GM21381 (cell line): ENCODE measurements at regions not wholly inside any gene's neighbourhood (a gene's known extent, or its start where the extent isn't known, plus 50 kb on each side); places are given as distances from the start of the nearest gene placed in this dataset.

ENCODE experiments used
- ATAC-seq: cut with Tn5 transposase; IDR thresholded peaks from one replicate; pipeline ENCODE4 v1.9.1; 2021; ENCODE audit warnings: mild to moderate bottlenecking, moderate library complexity; ENCODE audit not compliant: unreplicated experiment

DNA sequence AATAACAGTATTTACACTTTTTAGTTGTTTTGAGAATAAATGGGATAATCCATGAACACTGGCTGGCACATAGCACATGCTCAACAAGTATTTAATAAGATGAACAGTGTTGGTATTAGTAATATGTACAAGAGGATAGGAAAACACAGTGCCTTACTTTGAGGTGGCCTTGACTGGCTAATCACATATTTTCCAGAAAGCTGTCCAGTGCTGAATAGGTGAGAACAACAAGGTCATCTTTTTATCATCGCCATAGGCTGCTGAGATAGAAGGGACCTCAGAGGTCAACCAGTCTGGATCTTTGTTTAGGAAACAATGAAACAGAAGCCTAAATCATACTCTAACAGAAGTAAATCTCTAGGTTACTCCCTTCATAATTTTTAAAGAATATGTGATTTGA lies 89.7 kb upstream of the BCL9 start:
- no peak for ATAC-seq

DNA sequence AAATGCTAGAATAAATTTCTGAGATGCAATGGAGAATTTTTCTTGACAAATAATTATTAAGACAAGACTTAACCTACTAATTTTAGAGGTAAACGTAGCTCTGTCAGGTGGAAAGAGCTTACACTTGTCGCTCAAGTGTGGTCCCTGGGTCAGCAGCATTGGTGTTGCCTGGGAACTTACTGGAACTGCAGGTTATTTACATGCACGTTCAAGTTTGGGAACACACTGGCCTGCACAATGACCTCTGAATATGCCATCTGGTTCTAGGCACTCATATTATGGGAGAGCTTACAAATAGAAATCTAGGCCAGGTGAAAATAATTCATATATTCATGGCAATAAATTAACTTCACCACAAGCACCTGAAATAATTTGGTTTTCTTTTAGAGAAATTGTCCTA lies 88.5 kb upstream of the BCL9 start:
- no peak for ATAC-seq

DNA sequence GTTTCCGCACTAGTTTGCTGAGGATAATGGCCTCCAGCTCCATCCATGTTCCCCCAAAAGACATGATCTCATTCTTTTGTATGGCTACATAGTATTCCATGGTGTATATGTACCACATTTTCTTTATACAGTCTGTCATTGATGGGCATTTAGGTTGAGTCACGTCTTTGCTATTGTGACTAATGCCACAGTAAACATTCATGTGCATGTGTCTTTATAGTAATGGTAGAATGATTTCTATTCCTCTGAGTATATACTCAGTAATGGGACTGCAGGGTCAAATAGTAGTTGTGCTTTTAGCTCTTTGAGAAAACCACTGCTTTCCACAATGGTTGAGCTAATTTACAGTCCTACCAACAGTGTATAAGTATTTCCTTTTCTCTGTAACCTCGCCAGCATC lies 78.3 kb upstream of the BCL9 start:
- ATAC-seq, result no peak

DNA sequence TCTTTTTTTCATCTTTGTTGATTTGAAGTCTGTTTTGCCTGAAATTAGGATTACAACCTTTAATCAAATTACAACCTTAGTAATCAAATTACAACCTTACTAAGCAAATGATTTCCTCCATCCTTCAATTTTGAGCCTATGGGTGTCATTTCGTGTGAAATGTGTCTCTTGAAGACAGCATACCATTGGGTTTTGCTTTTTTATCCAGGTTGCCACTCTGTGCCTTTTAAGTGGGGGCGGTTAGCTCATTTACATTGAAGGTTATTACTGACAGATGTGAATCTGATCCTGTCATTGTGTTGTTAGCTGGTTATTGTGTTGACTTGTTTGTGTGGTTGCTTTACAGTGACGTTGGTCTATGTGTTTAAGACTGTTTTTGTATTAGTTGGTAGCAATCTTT lies 74.8 kb upstream of the BCL9 start:
- no peak for ATAC-seq

DNA sequence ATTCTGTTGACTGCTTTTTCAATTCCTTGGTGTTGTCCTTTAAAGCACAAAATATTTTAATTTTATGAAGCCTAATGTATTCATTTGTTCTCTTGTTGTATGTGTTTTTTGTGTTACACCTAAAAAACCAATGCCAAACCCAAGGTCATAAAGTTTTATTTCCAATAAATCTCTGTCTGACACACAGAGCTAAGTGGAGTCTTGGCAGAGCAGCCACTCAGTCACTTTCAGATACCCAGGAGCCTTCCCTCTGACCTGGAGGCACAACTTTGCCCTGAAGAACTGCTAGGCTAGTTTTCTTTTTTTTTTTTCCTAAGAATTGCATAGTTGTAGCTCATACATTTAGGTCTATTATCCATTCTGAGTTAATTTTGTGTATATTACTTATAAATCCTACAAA lies 71.2 kb upstream of the BCL9 start:
- ATAC-seq, result no peak

DNA sequence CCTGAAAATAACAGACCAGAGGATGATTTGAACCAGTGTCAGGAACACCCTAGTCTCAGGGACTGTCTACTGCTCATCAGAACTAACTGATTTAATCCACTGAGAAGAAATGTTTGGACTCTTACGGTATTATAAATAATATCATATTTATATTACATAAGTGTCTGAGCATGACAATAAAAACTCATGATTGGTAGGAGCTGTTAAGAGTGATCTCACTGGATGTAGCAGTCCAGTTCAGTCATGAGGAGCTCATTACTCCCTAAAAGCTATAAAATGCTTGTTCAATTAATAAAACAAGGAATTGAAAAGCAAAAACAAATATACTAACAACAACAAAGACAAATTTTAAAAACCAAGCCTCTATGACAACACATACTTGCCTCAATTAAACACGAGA lies 68.8 kb upstream of the BCL9 start:
- ATAC-seq, result no peak

DNA sequence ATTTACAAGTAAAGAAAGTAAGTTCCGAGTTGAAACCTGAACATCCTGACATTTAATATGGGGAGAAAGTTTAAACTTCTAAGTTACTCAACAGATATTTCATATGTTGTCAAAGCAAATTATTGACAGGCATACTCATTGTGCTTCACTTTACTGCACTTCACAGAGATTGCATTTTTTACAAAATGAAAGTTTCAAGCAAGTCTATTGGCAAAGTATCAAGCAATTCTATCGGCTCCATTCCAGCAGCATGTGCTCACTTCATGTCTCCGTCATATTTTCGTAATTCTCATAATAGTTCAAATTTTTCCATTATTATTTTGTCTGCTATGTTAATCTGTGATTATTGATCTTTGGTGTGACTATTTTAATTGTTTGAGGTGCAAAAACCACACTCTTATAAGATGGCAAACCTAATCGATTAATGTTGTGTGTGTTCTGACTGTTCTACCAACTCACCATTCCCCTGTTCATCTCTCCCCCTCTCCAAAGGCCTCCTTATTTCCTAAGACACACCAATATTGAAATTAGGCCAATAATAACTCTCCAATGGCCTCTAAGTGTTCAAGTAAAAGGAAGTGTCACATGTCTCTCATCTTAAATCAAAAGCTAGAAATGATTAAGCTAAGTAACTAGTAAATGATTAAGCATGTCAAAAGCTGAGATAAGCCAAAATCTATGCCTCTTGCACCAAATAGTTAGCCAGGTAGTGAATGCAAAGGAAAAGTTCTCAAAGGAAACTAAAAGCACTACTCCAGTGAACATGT lies 68.2 kb upstream of the BCL9 start:
- no peak for ATAC-seq

DNA sequence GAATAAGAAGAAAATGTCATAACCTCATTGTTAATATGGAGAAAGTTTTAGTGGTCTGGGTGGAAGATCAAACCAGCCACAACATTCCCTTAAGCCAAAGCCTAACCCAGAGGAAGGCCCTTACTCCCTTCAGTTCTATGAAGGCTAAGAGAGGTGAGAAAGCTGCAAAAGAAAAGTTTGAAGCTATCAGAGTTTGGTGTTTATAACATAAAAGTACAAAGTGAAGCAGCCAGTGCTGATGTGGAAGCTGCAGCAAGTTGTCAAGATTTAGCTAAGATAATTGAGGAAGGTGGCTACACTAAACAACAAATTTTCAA lies 67.6 kb upstream of the BCL9 start:
- no peak for ATAC-seq

DNA sequence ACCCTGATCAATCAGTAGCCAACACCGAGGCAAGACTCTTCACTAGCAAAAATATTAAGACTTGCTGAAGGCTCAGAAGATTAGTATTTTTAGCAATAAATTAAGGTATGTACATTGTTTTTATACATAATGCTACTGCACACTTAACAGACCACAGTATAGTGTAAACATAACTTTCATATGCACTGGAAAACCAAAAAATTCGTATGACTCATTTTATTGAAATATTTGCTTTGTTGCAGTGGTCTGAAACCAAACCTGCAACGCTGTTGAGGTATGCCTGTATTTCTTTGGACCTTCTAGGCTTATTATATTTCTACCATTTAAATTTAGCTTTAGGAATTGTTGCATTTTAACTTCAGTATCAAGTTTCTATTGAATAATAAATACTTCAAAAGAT lies 65.8 kb upstream of the BCL9 start:
- no peak for ATAC-seq

DNA sequence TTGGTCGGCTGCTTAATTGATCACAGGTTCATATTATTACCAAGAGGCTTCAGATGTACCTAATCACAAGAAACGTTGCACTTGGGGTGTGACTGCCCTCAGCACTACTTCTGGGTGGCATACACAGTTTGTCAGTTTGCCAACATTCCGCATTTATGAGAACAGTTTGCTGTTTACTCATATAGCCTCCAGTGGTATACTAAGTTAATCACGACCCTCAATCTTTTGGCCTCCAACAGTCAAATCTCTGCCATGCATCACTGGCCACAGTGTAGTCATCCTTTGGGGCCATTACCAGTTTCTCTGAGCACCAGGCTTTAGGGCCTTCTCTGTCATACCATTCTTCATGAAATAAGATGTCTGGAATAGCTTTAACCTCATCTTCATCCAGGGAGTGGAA lies 62.8 kb upstream of the BCL9 start:
- ATAC-seq, result no peak

DNA sequence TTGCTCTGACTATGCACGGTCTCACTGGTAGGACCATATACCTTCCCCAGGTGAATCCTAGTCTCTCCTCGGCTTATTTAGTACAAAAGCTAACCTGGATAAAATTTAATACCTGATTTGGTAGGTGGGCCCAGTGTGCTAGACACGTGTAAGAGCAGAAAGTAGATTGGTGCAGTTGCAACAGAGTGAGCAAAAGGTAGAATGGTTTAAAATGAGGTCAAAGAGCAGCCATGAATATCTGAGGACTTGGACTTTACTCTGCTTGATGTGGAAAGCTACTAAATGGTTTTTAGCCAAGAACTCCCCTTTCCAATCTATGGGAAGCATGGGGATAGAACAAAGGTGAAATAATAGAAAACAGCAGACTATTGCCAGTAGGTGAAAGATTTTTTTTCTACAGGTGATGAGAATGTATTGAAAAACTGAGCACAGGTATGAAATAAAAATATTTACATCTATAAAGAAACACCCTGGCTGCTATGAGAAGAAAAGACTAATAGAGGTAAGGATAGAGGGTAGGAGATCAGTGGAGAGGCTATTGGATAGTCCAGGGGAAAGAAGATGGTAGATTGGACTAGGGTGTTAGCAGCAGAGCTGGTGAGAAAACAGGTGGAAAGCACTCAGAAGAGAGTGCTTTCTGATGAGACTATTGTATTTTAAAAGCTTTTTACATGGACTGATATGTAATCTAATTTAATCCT lies 61.3 kb upstream of the BCL9 start:
- no peak for ATAC-seq

DNA sequence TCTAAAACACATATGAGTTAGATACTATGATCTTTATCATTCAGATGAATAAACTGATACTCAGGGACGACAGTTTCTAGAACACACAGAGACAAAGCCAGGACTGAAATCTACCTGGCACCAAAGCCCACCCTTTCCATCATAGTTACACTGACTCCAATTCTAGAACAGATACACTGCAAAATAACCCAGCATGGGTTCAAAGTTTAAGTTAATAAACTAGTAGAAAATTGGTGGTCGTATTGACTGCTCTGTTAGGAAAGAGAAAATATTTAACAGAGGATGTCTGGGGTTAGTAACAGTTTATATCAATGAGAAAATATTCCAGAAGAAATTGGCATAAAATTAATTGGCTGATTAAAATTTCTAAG lies 60.8 kb upstream of the BCL9 start:
- no peak for ATAC-seq

DNA sequence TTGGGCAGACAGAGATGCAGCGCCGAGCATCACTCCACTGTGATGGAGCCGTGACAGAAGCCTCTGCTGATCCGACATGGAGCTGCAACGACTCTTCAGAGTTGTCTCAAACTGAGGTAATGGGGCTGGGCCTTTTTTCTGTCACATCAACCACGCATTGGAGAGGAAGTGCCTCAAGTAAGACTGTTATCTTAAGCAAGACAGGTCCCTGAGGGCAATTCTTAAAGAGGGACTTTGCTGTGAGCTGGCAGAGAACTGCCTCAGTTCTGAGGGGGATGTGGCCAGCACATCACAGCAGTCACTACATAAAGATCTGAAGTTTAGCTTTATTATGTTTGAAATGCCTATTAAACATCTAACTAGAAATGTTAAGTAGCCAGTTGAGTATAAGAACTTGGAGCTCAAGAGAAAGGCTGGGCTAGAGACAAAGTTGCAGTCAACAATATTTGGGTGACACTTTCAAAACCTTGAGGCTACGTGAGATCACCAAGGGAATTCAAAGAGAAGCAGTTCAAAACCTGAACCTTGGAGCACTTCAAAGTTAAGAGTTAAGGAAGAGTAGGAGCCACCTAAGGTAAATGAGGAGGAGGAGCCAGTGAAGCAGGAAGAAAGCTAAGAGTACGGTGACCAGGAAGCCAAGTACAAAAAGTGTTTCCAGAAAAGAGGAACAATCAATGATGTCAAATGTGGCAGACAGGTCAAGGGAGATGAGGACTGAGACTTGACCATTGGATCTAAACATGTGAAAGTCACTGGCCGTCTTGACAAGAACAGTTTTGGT lies 54.2 kb upstream of the BCL9 start:
- no peak for ATAC-seq

DNA sequence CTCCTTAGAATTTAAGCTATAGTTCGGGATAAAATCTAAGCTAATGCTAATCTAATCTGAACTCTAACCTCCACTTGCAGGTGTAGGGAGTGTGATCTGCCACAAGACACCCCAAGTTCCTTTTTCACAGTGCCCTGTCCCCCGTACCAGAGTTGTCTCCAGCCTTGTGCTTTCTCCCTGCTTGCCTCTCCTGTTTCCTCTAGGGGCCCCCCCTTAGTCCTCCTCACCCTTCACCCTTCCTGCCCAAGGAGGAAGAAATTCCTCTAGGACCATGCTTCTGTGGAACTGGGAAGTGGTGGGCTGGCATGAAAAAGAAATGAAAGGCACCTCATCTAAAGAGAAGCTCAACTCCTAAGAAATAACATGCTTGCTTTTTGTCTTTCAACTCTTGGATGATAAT lies 50.2 kb upstream of the BCL9 start:
- ATAC-seq, result no peak
